ENCODE measurements at regions not wholly inside any gene's neighbourhood (a gene's known extent, or its start where the extent isn't known, plus 50 kb on each side); places are given as distances from the start of the nearest gene placed in this dataset.
A peak's percentile ranks its signal among the peaks of the same experiment; 100 is the strongest.

DNA sequence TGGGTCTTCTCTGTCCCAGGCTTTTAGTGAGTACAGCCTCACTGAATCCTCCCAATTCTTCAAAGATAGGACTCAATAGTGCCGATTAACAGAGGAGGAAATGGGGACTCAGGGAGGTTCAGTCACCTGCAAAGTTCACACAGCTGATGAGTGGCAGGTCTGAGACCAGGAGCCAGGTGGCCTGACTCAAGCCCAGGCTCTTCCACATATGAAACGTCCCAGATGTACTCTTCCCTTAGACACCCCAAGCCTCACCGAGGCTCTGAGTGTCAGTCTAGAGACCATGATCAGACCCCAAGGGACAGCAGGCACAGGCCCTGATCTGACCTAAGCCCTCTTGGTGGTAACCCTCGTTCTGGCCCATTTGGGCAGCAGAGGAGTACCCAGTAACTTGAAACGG, 115.2 kb downstream of the INHBB start:
- DNase-seq, result no peak

DNA sequence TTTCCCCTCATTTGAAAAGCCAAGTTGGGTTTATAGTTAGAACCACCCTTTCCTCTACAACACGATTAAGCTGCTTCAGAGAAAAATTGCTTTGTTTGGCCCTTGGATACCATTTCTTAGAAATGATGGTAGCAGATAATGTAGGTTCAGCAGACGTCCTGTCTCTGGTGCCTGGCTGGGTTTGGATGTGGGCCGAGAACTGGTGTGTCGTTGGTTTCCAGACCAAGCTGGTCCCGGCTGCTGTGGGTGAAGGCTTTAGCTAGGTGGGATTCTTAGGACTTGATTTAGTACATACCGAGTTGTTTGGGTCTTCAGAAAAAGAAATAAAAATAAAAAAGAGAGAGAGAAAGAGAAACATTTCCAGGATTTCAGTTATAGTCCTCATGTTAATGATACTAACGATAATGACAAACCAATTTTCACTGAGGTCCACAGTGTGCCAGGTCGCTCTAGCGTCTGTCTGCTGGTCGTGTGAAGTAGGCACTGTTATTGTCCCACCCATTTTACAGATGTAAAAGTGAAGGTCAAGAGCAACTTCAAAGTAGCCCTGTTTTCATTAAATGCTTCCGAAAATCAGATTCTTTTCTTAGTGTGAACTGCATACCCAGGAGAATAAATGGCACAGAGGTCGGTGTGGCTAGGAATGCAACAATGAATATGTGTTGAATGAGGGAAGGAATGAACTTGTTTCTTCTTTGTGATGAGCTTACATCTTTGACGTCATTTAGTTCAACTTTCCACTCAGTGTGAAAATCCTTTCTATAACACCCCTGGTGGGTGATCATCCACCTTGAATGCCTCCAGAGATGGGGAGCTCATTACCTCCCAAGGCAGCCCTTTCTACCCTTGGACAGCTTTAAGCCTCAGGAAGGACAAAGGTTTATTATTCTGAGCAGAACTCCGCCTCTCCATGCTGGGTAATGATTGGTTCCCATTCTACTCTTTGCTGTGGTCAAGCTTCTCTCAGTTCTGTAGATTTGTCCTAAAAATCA, 115.9 kb downstream of the INHBB start:
- no peak for DNase-seq

DNA sequence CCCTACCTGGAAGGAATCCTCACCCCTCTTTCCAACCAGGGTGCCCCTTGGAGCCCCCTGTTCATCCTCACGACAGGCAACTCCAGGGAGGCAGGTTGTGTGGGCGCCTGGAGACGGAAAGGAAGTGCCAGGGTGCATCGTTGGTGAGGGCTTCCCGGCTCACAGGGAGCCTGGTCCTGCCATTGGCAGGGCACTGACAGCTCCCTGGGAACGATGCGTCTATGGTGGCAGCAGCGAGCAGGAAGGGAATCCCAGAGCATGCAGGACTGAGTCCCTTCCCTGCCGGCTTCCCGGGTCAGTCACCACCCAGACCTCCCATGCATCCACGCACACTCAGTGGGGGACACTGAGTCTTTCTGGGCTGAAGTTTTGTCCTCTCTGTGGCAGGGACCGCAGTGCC, 117.6 kb downstream of the INHBB start:
- no peak for DNase-seq

DNA sequence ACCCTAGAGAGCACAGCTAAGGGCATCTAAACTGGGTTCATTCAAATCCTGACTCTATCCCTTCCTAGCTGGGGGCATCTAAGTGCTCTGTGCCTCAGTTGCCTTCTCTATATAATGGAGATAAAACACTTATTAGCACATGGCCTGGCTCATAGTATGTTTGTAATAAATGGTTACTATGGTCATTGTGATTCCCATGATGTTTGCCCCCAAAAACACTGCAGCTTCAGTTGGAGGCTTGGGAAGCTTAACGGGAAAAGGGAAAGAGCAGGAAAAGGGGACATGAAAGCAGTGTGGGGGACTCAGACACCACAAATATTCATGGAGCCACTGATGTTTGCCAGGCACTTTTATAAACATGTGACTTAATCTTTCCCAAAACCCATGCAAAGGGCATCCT, 118.1 kb downstream of the INHBB start:
- no peak for DNase-seq

DNA sequence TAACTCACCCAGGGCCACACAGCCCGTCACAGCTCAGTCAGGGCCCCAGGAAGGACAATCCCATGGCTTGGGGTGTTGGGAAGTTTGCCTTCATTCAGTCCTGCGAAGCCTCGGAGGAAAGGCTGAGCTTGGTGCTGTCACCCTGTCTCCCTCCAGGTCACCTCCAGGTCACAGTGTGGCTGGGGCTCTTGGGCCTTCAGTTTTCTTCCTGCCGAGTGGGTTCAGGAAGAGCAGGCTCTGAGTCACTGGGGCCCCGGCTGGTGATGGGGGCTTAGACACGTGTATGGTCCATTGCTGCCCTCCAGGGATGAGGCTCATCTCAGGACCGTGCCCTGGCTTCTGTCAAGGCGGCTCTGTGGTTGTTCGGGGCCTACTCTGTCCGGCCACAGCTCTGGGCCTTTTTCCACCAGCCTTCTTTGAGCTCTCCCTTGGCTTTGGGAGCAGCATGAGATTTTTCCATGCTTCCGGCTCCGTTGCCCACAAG, 118.6 kb downstream of the INHBB start:
- no peak for DNase-seq

DNA sequence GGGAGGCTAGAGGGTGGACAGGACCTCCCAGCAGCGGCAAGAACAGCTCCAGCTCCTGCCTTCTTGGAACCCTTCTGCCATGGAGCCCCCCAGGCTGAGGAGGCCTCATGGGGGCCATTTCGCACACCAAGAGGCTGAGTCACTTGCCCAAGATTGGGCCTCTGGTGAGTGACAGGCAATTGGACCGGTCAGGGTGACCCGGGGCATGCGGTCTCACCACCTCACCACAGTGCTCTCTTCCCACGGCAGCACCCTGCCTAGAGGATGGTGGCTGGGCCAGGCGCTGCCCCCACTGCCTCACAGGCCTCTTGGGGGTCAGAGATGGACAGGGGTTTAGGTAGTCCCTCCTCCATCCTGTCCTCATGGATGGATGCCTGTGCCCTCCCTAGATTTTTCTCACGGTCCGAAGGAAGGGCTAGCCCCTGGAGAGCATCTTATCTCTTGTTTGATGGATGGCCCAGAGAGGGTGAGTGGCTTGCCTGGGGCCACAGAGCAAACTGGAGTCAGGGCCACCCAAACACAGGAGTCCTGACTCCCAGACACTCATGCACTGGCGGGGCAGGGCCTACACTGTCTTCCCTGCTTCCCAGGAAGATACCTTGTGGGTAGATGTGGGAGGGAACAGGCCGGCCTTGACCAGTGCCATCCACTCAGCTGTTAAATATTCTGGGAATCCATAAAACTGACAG, 119.2 kb downstream of the INHBB start:
- DNase-seq, result no peak

DNA sequence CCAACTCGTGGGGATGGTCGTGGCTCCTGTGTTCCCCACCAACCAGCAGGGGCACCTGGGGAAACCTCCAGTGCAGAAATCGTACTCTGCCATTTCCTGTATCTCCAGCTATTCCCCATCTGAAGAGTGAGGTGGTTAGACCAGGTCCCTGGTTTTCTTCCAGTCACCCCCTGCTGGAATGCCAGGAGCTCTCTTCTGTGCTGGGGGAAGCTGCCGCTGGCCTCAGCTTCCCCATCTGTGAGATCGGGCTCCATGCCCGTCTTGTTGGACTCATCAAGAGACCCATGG, 119.7 kb downstream of the INHBB start:
- no peak for DNase-seq

DNA sequence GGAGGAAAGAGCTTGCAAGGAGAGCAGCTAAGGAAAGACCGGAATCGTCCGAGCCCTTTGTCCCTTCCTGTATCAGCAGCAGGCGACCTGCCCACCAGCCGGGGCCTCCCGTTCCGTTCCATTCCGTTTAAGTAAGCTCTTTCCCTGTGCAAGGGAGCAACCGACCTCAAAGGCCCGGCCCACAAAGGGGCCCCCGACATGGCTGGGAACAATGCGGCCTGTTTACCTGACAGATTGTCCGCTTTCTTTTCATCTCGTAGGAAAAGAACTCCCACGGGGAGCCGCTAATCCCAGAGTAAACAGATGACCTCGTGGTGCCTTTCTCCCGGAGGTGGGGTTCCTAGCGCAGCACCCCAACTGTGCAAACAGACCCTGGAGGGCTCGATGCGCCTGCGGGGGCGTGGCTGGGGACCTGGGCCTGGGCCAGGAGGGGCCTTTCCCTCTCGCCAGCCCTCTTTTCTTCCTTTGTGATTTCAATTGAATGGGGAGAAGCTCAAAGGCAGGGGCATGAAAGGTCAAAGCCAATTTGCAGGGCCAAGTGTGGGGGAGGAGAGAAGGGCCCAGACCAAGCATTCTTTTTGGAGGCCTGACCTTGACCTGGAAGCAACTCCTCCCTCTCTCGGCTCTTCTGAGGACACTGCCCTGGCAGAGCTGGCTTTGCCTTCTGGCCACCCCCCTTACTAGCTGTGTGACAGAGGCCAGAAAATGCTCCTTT, 120.2 kb downstream of the INHBB start:
- DNase-seq, result peak; percentile 13

DNA sequence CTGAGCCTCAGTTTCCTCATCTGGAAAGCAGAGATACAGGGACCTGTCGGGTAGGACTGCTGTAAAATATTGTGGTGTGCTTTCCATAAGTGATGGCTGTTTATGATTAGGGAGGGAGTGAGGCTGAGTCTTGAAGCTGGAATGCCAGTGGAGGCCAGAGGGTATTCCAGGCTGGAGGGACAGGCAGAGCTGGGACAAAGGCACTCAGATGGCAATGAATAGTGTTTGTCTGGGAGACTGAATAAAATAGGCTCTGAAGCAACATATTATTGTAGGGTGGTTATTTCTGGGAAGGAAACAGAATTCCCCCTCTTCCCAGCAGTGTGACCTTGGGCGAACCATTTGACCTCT, 120.7 kb downstream of the INHBB start:
- no peak for DNase-seq

DNA sequence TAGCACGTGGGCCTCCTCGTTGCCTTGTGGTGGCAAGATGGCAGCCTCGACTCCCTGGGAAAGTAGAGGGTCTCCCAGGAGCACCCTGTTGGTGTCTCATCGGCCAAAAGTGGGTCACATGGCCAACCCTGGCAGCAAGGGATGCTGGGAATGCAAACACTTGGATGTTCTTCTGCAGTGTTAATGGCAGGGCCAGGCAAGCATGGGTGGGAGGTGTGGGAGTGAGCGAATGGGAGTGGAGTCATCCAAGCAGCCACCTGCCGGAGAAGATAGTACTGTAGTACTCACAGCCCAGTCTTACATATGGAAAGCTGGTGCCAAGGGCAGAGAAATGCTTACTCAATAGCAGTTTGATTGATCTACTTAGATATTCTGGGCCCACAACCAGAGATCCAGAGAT, 122.2 kb downstream of the INHBB start:
- no peak for DNase-seq

DNA sequence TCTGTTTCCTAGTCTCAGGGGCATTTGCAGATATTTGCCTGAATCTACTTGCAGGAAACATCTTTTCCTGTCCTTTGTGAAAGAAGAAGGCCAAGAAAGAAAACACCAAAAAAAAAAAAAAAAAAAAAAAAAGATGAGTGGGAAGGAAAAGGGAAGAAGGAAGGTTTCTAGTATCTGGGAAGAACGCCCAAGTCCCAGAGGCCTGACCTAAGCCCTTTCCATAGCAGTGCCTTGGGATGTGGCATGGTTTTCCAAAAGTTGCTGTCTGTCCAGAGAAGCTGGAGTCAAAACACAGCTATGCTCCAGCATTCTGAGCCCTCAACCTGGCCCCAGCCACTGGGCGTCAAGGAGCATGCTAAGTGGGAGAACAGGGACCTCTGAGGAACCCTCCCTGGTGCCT, 123.5 kb downstream of the INHBB start:
- DNase-seq, result no peak

DNA sequence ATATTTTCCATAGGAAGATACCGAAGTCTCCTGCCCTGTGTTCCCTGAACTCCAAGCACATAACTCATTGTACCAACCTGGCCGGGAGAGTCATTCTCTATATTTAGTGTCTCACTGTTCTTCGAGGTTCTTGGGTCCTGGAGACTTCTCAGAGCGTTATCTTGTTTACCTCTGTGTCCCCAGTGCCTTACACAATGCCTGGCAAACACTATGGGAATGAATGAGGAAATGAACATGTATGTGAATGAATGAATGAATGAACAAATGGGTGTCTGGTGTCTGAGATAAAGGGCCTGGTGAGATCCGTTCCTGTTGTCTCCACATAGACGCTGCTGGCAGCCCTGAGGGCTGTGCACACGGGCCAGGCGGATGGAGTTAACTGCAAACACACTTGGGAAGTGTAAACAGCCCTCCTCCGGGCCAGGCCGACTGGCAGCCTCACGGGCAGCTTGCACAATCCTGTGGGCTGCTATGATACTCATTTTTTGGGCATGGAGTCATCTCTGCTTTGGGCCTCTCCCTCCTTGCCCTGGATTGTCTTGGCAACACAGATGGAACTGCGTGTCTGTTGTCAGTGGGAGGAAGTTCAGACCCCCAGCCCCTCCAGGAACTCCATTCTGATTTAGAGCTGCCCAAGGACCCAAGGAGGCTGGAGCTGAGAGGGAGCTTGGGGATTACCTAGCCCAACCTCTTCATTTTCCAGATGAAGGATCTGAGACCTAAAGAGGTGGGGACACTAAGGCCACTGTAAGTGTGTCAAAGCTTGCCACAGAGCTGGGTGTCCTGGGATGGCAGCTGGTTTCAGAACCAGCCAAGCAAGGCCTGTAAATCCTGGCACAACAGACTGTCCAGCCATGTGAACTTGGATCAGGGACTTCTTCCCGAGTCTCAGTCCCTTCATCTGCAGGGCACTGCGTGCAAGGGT, 124.4 kb downstream of the INHBB start:
- DNase-seq, result no peak

DNA sequence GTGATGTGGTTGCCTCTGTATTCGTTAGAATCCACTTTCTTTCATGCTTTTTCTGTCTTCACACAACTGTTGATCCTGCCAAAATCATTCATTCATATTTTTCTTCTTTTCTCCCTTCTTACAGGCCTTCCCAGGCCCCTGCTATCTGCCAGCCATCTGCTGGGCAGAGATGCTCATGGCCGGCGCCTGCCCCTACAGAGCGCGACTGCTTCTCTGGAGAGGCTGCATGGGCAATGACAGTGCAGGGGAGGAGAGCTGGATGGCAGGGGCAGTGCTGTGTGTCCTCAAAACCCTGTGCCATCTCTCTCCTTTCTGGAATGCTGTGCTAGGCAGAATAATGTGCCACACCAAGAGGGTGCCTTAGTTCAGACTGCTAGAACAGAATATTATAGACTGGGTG, 125.2 kb downstream of the INHBB start:
- DNase-seq, result no peak

DNA sequence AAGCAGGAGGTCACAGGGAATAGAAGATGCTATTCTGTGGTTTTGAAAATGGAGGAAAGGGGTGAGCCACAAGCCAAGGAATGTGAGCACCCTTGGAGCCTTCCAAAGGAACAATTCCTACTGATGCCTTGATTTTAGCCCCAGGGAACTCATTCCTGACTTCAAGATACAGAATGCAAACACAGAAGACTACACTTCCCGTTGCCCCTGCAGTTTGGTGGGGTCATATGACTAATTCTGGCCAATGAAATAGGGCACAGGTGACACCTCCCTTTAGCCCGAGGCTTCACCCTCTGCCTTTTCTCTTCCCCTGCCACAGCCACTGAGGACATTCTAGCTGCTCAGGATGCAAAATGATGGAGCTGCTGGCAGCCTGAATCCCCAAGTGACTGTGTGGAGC, 126.1 kb downstream of the INHBB start:
- DNase-seq, result no peak

DNA sequence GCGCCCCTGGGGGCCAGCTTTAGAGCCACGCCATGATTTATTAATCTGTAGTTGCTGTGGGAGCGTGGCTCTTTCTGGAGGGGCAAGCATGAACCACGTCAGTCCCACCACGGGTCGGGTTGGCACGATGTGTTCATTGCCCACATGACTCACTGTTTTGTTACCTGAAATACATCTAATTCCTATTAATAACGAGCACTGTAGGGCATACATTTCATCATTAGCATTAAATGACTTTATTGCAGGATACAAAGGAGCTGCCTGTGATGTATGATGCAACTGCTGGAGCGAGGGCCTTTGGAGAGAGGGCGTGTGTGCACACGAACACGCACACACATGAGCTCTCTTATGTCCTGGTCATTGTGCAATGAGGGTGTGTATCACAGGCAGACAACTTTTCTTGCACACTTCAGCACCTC, 127.0 kb downstream of the INHBB start:
- no peak for DNase-seq

DNA sequence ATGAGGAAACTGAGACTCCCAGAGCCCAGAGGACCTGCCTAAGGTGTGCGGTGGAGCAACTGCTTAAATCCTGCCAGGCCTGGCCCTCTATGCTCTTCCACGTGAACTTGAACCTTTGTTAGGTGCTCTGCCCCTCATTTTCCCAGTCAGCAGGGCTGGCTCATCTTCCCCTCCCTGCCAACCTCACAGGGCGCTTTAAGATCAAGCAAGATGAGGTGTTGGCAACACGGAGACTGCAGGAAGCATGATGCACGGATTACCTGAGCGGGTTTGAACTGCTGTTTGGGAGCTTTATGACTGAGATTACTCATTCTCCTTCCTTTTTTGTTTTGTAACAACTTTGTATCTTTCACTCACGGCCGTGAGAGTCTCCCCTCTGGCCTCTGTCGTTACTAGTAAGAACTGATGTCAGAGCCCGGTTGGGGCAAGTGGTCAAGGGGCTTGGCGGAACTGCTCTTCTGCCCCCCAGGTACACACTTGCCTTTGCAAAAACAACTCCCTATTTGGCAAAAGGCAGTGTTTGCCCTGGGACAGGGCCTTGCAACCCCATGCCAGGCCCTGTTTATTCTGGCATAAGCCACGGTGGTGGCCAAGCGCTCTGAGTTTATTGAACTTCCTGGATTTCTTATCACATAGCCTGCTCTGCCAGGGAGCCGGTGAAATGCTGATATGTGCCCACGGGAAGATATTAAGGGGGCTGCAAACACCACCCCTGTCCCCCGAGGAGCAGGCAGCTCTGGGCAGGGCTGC, 127.8 kb downstream of the INHBB start:
- no peak for DNase-seq

DNA sequence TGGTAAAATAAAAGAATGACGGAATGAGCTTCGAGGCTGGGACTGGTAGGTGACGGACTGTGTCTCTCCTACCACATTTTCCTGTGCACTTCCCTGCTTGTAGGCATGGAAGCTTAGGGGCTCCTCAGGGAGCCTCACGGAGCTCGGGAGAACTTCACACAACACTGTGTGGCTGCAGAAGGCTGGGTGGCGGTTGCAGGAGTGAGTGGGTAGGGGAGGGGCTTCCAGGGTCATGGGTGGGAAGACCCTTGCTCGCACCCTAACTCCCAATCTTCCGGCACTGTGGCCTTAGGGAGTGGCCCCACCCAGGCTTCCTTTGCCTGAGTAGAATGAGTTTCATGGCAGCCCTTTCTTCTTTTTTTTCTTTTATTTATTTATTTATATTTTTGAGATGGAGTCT, 128.6 kb downstream of the INHBB start:
- DNase-seq, result no peak

DNA sequence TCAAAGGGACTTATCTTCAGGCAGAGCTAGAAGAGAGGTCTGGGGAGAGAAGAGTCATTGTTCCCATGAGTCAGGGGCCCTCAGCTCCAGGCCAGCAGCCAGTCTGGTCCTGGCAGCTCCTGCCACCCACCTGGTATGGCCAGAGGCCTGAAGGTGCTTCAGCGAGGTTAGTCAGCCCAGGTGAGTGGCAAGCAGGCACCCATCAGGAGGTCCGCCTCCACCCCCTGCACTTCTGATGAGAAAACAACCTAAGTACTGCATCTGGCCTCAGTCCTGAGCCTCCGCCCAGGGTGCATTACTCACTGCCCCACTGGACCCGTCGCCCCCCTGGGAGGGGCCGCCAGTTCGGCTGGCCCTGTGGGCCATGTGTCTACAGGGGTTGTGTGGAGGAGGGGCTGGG, 130.2 kb downstream of the INHBB start:
- no peak for DNase-seq

DNA sequence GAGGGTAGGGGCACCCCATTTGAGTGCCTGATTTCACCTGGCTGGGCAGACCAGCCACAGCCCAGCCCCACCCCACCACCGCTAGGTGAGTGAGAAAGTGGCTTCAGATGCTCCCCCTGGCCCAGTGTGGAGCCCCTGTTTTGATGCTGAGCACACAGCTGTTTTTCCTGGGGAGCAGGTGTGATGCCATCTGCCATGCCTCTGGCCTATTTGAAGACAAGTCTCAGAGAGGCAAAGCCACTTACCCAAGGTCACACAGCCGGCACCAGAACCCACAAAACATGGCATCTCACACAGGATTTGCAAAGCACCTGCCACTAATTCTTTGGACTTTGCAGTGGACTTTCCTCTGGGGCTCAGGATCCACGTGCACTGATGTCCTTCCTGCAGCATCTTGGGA, 131.3 kb downstream of the INHBB start:
- no peak for DNase-seq

DNA sequence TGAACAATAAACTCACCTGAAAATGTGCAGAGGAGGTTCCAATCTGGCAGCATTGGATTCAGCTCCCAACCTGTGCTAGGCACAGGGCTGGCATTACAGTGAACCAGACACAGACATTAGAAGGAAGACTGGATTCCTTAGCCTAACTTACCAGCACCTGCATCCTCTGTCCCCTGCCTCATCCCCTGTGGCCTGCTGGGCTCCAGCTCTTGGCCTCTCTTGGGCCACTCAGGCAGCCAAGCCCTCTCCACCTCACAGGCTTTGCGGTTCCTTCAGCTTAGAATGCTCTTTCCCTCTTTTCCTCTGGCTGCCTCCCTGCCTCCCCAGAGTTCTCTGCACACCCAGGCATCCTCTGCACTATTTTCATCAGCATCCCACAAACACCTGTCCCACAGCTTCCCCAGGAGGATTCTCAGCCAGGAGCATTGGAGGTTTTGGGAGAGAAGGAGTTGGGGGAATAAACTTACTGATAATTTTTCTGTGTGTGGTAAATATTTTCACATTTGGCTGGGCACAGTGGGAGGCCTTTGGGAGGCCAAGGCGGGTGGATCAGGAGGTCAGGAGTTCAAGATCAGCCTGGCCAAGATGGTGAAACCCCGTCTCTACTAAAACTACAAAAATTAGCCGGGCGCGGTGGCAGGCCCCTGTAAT, 132.0 kb downstream of the INHBB start:
- DNase-seq, result no peak

DNA sequence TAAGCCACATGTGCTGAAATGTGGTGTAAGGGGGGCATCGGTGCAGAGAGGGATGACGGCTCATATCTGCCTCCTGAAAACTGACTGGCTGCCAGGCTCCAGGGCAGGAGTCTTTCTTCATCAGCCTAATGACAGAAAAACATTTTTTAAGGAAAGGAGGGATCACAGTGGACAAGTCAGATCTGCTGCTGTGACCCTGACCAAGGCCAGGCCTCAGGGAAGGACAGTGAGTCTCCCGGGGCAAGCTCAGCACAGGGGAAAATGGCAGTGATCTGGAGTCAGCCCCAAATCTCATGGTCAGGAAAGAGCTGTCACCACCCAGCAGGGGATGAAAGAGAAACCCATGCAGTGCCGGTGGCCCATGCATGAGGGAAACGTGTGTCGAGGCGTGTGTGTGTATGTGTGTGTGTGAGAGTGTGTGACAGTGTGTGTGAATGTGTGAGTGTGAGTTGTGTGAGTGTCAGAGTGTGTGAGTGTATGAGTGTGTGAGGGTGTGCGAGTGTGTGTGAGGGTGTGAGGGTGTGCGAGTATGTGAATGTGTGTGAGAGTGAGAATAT, 134.5 kb downstream of the INHBB start:
- no peak for DNase-seq

Measured in dermis blood vessel endothelial cell (primary cell).